ENCODE measurements at regions not wholly inside any gene's neighbourhood (a gene's known extent, or its start where the extent isn't known, plus 50 kb on each side); places are given as distances from the start of the nearest gene placed in this dataset.

DNA sequence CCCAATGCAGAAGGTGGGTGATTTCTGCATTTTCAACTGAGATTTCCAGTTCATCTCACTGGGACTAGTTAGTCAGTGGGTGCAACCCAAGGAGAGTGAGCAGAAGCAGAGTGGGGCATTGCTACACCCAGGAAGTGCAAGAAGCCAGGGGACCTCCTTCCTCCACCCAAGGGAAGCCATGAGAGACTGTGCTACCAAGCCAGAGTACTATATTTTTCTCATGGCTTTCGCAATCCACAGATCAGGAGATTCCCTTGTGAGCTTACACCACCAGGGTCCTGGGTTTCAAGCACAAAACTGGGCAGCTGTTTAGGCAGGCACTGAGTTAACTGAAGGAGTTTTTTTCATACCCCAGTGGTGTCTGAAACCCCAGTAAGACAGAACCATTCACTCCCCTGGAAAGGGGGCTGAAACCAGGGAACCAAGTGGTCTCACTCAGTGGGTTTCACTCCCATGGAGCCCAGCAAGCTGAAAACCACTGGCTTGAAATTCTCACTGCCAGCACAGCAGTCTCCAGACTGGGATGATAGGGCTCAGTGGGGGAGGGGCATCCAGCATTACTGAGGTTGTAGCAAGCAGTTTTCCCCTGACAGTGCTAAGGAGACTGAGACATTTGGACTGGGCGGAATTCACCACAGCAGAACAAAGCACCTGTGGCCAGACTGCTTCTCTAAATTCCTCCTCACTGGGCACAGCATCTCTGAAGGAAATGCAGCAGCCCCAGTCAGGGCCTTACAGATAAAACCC is 903.4 kb downstream of the TECRL start:
- no peak for DNase-seq
- TF ChIP-seq POLR2A (IDR thresholded peaks at IDR 0.05; ENCODE audit: low read length) (no peak), GATA1 (IDR thresholded peaks at IDR 0.05; ENCODE audit: low read depth, low read length) (no peak)

DNA sequence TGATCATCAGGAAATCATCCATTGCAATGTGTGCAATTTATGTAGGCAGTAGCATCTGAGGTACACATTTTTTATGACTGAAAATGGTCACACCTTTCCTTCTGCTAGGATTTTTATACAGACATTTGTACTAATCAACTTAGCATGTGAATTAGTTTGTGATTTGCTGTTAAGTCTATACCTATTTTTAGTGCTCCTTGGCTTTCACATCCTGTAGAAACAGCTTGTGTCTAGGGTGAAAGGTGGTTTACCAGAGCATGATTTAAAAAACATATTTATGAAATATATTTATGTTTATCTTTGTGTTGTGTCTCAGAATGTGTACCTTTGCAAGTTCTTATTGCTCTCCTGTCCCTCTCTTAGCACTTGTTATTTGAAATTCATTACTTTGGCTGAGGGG is 916.0 kb downstream of the TECRL start:
- DNase-seq, result no peak
- TF ChIP-seq POLR2A (IDR thresholded peaks at IDR 0.05; ENCODE audit: low read length), result no peak
- TF ChIP-seq GATA1 (IDR thresholded peaks at IDR 0.05; ENCODE audit: low read depth, low read length), result no peak

DNA sequence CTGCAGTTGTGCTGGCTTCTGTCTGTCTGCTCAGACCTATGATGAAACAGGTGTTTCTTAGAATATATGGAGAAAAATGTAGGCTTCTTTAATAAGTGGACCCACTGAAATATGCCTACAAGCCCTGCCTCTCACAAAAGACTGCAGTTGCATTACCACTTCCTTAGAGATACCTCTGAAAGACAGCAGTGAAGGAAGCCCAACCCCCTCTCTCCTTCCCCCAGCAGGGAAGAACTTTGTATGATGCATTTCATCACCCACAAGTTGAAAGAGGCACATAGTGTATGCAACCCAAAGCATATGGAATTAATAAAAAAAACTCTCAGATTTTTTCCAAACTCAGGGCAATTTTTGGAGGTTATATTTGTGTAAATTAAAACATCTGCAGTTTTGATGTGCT is 916.7 kb downstream of the TECRL start:
- DNase-seq, result no peak

DNA sequence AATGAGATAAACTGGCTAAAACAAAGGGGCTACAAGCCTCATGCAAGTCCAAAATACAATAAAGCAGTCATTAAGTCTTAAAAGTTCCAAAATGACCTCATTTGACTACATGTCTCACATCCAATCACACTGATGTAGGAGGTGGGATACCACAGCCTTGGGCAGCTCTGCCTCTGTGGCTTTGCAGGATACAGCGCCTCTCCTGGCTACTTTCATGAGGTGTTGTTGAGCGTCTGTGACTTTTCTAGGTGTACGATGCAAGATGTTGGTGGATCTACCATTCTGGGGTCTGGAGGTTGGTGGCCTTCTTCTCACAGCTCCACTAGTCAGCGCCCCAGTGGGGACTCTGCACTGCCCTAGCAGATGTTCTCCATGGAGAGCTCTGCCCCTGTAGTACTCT is 944.9 kb downstream of the TECRL start:
- TF ChIP-seq GATA1 (IDR thresholded peaks at IDR 0.05; ENCODE audit: low read depth, low read length), result no peak
- no peak for TF ChIP-seq POLR2A (IDR thresholded peaks at IDR 0.05; ENCODE audit: low read length)

More for the DNA sequence above, 916.7 kb downstream of the TECRL start:
- TF ChIP-seq POLR2A (IDR thresholded peaks at IDR 0.05; ENCODE audit: low read length) (no peak), GATA1 (IDR thresholded peaks at IDR 0.05; ENCODE audit: low read depth, low read length) (no peak)

DNA sequence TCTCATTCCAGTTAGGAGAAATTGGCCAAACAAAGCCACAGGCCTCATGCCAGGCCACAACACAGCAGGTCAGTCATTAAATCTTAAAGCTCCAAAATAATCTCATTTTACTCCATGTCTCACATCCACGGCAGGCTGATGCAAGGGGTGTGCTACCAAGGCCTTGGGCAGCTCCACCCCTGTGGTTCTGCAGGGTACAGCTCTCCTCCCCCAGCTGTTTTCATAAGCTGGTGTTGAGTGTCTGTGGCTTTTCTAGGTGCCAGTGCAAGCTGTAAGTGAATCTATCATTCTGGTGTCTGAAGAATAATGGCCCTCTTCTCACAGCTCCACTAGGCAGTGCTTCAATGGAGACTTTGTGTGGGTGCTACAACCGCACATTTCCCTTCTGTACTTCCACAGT is 949.2 kb downstream of the TECRL start:
- TF ChIP-seq POLR2A (IDR thresholded peaks at IDR 0.05; ENCODE audit: low read length), result no peak
- TF ChIP-seq GATA1 (IDR thresholded peaks at IDR 0.05; ENCODE audit: low read depth, low read length), result no peak
- DNase-seq, result no peak

More for the DNA sequence above, 944.9 kb downstream of the TECRL start:
- DNase-seq, result no peak

DNA sequence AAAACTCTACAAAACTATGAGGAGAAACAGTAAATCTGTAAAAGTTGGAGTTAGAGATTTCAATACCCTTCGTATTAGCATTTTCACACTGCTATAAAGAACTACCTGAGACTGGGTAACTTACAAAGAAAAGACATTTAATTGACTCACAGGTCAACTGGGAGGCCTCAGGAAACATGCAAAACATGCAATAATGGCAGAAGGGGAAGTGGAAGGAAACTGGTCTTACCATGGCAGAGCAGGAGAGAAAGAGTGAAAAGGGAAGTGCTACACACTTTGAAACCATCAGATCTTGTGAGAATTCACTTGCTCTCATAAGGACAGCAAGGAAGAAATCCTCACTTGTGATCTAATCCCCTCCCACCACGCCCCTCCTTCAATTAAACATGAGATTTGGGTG is 949.9 kb downstream of the TECRL start:
- no peak for TF ChIP-seq POLR2A (IDR thresholded peaks at IDR 0.05; ENCODE audit: low read length)
- TF ChIP-seq GATA1 (IDR thresholded peaks at IDR 0.05; ENCODE audit: low read depth, low read length), result no peak

DNA sequence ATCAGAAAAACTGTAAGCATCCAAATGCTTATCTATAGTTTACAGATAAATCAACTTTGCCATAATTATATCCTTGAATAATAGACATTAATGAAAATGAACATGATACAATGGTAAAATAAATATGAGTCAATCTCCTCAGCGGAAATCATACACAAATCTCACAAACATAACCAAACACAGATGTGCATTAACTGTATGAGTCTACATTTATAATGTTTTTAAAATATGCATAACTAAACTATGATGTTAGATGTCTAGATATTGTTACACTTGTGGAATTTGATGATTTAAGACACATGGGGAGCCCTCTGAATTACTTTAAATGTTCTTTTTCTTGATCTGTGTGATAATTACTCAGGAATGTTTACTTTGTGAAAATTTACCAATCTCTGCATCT is 951.2 kb downstream of the TECRL start:
- no peak for DNase-seq

More for the DNA sequence above, 949.9 kb downstream of the TECRL start:
- DNase-seq, result no peak

DNA sequence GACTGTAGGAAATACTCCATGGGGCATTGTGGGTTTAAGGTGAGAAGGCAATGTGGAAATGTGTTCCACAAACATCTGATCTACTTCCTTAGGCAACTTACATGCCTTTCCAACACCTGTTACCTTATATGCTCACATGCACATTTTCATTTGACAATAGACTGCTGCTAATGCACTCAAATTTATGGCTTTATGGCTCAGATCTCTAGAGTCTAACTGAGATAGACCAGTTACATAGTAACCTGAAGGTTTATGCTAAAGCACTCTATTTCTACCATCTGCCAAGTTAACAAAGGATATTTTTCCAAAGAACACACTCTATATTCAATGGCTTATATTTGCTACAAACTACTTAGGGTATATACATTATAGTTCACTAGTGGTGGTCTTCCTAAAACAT is 969.0 kb downstream of the TECRL start:
- no peak for DNase-seq
- TF ChIP-seq POLR2A (IDR thresholded peaks at IDR 0.05; ENCODE audit: low read length) (no peak), GATA1 (IDR thresholded peaks at IDR 0.05; ENCODE audit: low read depth, low read length) (no peak)

More for the DNA sequence above, 951.2 kb downstream of the TECRL start:
- TF ChIP-seq POLR2A (IDR thresholded peaks at IDR 0.05; ENCODE audit: low read length), result no peak
- TF ChIP-seq GATA1 (IDR thresholded peaks at IDR 0.05; ENCODE audit: low read depth, low read length), result no peak

DNA sequence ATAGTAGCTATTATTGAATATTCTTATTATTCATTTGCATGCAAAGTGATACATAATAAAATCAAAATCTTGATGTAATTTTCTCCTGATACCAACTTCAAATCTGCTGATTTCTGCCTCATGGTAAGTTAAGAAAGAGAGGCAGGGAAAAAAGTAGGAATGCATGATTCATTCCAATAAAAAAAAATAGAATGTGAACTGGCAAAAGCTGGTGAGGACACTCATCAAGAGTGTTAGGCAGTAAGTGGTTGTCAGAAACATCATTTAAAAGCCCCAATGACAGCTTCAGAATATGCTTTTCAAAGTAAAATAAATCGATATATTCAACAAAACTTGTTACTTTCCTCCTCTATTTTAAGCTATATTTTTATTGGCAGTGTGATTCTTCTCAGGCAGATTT is 979.1 kb downstream of the TECRL start:
- DNase-seq, result no peak
- TF ChIP-seq POLR2A (IDR thresholded peaks at IDR 0.05; ENCODE audit: low read length), result no peak
- no peak for TF ChIP-seq GATA1 (IDR thresholded peaks at IDR 0.05; ENCODE audit: low read depth, low read length)

DNA sequence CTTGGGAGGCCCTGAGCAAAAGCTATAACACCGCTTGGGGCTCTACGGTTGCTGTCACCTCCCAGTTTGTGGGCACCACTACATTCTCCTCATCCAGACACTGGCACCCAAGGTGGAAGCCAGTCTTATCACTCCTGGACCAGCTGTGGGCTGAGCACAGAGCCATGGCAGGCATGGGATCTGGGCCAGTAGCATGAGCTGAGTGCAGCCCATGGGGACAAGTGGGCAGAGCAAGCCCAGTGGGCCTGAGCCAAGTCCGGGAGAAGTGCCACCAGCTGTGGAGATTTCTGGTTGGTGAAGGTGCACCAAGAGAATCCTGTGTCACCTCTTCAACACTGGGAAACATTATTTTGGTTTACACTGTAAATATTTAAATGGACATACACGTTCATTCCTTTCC is 1013.0 kb downstream of the TECRL start:
- no peak for TF ChIP-seq GATA1 (IDR thresholded peaks at IDR 0.05; ENCODE audit: low read depth, low read length)
- TF ChIP-seq POLR2A (IDR thresholded peaks at IDR 0.05; ENCODE audit: low read length), result no peak

DNA sequence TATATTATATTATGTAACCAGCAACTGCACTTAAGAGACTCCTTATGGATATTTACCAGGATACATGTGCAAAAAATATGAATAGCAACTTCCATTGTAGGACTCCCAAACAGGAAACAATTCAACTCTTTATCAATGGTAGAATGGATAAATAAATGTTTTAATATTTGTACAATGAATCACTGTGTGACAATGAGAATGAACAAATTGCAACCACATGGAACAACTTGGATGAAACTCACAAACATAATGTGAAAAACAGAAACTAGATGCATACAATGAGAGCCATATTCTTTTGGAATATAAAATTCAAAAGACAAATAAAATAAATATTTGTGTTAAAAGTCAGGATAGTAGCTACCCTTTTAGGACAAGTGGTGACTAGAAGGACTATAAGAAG is 1015.7 kb downstream of the TECRL start:
- no peak for TF ChIP-seq GATA1 (IDR thresholded peaks at IDR 0.05; ENCODE audit: low read depth, low read length)
- TF ChIP-seq POLR2A (IDR thresholded peaks at IDR 0.05; ENCODE audit: low read length), result no peak
- no peak for DNase-seq

More for the DNA sequence above, 1013.0 kb downstream of the TECRL start:
- no peak for DNase-seq

DNA sequence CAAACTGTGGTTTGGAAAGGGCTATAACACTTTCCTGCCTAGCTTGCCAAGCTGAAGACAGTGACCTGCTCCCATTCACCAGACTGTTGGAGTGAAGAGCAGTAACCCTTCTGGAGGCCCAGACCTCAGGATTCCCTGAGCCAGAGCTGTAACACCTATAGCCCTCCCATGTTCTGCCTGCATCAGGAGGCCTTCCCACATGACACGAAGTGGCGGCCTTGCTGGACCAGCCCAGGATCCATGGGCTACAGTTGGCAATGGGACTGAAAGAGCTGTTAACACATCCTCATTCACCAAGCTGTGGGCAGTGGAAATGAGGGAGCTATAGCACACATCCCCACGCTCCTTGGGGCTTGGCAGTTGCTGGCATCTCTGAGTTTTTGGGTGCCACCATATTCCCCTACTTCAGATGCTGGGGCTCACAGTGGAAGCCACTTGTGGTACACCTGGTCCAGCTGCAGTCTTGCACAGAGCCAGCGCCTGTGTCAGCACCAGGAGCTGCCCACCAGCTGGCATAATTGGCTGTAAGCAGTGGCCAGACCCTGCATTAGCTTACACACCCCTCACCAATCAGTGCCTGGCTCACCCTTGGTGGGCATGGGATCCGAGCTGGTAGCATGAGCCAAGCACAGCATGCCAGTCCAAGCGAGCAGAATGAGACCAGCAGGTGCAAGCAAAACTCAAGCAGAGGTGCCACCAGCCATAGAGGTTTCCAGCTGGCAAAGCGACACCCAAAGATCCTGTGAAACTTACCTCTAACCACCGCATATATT is 1029.3 kb downstream of the TECRL start:
- DNase-seq, result no peak
- TF ChIP-seq POLR2A (IDR thresholded peaks at IDR 0.05; ENCODE audit: low read length) (no peak), GATA1 (IDR thresholded peaks at IDR 0.05; ENCODE audit: low read depth, low read length) (no peak)

DNA sequence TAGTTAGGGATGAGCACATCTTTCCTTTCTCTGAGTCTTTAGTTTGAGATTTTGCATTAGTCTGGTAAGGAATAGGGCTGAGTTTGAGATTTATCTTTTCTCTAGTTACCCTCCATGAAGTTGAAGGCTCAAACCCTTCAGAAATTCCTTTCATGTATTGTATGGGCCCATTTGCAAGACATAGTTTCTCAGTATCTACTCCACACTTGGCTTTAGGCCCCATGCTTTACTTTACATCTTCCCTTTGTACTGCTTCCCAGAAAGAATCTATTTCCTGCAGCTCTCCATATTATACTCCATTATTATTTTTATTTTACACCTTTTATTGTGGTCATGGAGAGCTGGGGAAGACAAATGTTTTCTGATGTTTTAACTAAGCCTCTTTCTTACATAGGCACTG is 1038.2 kb downstream of the TECRL start:
- TF ChIP-seq GATA1 (IDR thresholded peaks at IDR 0.05; ENCODE audit: low read depth, low read length) (no peak), POLR2A (IDR thresholded peaks at IDR 0.05; ENCODE audit: low read length) (no peak)

DNA sequence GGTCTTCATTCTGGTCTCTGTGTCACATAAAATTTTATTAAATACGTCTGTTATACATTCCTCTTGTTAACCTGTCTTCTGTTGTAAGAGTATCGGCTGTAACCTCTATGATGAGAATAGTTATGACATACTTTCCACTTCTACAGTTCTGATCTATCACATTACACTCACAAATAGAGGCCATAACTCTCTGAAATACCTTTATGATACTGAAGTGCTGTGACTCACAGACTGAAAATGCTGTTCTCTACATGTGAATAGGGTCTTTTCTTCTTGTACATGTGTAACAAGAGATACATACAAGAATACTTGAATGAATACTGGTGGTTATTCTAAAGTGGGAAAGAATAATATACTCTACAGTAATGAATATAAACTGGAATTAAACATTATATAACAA is 1047.6 kb downstream of the TECRL start:
- DNase-seq, result no peak
- no peak for TF ChIP-seq POLR2A (IDR thresholded peaks at IDR 0.05; ENCODE audit: low read length)
- TF ChIP-seq GATA1 (IDR thresholded peaks at IDR 0.05; ENCODE audit: low read depth, low read length), result no peak

More for the DNA sequence above, 1038.2 kb downstream of the TECRL start:
- DNase-seq, result no peak

DNA sequence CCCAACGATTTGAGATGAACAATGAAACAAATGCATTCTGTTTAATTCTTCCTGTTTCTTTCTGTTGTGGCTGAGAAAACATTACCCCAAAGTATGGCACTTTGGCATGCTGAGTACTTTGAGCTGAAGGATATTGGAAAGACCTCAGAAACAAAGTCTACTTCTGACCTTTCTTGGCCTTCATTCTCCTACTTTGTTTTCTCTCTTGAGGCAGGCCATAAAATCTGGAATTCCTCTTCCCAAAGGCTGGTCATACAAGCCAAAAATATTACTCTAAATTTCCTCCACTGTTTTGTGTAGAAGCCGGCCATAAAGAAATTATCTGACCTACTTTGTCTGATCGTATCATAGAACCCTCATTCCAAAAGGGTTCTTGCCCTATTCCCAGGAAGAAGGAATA is 1048.2 kb downstream of the TECRL start:
- no peak for TF ChIP-seq POLR2A (IDR thresholded peaks at IDR 0.05; ENCODE audit: low read length)
- TF ChIP-seq GATA1 (IDR thresholded peaks at IDR 0.05; ENCODE audit: low read depth, low read length), result no peak
- DNase-seq, result no peak

Measured in erythroblast (primary cell).